KMS-11 (cell line): ENCODE measurements at regions not wholly inside any gene's neighbourhood (a gene's known extent, or its start where the extent isn't known, plus 50 kb on each side); places are given as distances from the start of the nearest gene placed in this dataset.

Experiments
- H2AFZ ChIP-seq: fragments of 200-600 bp; sonication (generic); 2 replicates; pipeline ENCODE4 v1.6.1; 2016; ENCODE audit warnings: antibody characterized with exemption, mixed run types, low read depth
- H3K27ac ChIP-seq: fragments of 200-600 bp; sonication (generic); 2 replicates; pipeline ENCODE4 v1.6.1; 2016; ENCODE audit warnings: mild to moderate bottlenecking, mixed run types
- H3K27me3 ChIP-seq: fragments of 200-600 bp; sonication (generic); 2 replicates; pipeline ENCODE4 v1.6.1; 2017; ENCODE audit warnings: mild to moderate bottlenecking, low read depth, mixed run types, moderate library complexity; ENCODE audit not compliant: insufficient read depth
- H3K36me3 ChIP-seq: fragments of 200-600 bp; sonication (generic); 2 replicates; pipeline ENCODE4 v1.6.1; 2017; ENCODE audit warnings: mild to moderate bottlenecking, mixed run types; ENCODE audit not compliant: insufficient read depth
- H3K4me1 ChIP-seq: fragments of 200-600 bp; sonication (generic); 2 replicates; pipeline ENCODE4 v1.6.1; 2016; ENCODE audit warnings: mild to moderate bottlenecking, low read depth, mixed run types; ENCODE audit not compliant: poor library complexity, severe bottlenecking
- H3K4me2 ChIP-seq: fragments of 200-600 bp; sonication (generic); 2 replicates; pipeline ENCODE4 v1.7.0; 2016; ENCODE audit warnings: mild to moderate bottlenecking, mixed run types
- H3K4me3 ChIP-seq: fragments of 200-600 bp; sonication (generic); IDR thresholded peaks from 2 replicates; pipeline ENCODE4 v1.6.1; 2017; ENCODE audit warnings: low read depth, low read length, mixed read lengths; ENCODE audit not compliant: insufficient read depth
- H3K79me2 ChIP-seq: fragments of 200-600 bp; sonication (generic); 2 replicates; pipeline ENCODE4 v1.6.1; 2016; ENCODE audit warnings: low read depth, mixed run types; ENCODE audit not compliant: insufficient read depth
- H3K9ac ChIP-seq: fragments of 200-600 bp; sonication (generic); 2 replicates; pipeline ENCODE4 v1.6.1; 2016; ENCODE audit warnings: mild to moderate bottlenecking, mixed run types
- H4K20me1 ChIP-seq: fragments of 200-600 bp; sonication (generic); 2 replicates; pipeline ENCODE4 v1.6.1; 2016; ENCODE audit warnings: mild to moderate bottlenecking, mixed run types; ENCODE audit not compliant: insufficient read depth
- TF ChIP-seq, protein P1 (sequence below): fragments of 200-600 bp; sonication (generic); conservative IDR thresholded peaks from 2 replicates; pipeline ENCODE4 v1.6.1; 2017; ENCODE audit warnings: low read depth, mild to moderate bottlenecking, antibody characterized with exemption, low read length, moderate library complexity, mixed read lengths

DNA sequence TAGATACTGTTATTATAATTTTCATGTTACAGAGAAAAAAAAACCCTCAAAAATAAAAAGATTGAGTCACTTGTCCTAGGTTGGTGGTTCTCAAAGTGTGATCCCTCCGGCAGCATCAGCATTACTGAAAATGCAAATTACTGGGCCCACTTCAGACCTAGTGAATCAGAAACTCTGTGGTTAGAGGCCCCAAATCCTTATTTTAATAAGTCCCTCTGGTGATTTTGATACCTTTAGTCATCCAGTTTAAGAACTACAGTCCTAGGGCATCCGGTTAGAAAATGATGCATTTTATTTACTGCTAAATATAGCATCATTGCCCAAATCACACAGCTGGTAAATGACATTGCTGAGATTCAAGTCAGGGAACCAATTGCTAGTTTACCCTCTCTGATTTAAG, 203.7 kb upstream of the RUNX1 start:
- Histone ChIP-seq H2AFZ (no peak overlapping the region), H3K36me3 (no peaks in the 10 kb centered on the region), H3K4me1 (peaks cover 42% of the 10 kb centered on the region)

GRCh38 chr21:35249636-35250035, 200.5 kb upstream of the RUNX1 start:
- TF ChIP-seq, protein P1, sequence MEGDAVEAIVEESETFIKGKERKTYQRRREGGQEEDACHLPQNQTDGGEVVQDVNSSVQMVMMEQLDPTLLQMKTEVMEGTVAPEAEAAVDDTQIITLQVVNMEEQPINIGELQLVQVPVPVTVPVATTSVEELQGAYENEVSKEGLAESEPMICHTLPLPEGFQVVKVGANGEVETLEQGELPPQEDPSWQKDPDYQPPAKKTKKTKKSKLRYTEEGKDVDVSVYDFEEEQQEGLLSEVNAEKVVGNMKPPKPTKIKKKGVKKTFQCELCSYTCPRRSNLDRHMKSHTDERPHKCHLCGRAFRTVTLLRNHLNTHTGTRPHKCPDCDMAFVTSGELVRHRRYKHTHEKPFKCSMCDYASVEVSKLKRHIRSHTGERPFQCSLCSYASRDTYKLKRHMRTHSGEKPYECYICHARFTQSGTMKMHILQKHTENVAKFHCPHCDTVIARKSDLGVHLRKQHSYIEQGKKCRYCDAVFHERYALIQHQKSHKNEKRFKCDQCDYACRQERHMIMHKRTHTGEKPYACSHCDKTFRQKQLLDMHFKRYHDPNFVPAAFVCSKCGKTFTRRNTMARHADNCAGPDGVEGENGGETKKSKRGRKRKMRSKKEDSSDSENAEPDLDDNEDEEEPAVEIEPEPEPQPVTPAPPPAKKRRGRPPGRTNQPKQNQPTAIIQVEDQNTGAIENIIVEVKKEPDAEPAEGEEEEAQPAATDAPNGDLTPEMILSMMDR, result no peak
- no peak overlapping the region for H3K4me2 ChIP-seq
- no peak overlapping the region for H2AFZ ChIP-seq
- H3K4me3 ChIP-seq, result no peak overlapping the region
- no peaks in the 10 kb centered on the region for H3K79me2 ChIP-seq
- no peak overlapping the region for H3K27ac ChIP-seq
- no peaks in the 10 kb centered on the region for H3K36me3 ChIP-seq
- H4K20me1 ChIP-seq, result no peaks in the 10 kb centered on the region
- no peaks in the 10 kb centered on the region for H3K27me3 ChIP-seq
- H3K9ac ChIP-seq, result no peak overlapping the region
- peaks cover 23% of the 10 kb centered on the region for H3K4me1 ChIP-seq

More for the DNA sequence above, 203.7 kb upstream of the RUNX1 start:
- H3K4me3 ChIP-seq, result no peak overlapping the region
- TF ChIP-seq, protein P1, result no peak
- no peaks in the 10 kb centered on the region for H3K27me3 ChIP-seq
- H3K79me2 ChIP-seq, result no peaks in the 10 kb centered on the region
- H3K4me2 ChIP-seq, result peak overlapping the region; percentile 35
- H3K9ac ChIP-seq, result no peak overlapping the region
- H3K27ac ChIP-seq, result no peak overlapping the region
- H4K20me1 ChIP-seq, result no peaks in the 10 kb centered on the region

DNA sequence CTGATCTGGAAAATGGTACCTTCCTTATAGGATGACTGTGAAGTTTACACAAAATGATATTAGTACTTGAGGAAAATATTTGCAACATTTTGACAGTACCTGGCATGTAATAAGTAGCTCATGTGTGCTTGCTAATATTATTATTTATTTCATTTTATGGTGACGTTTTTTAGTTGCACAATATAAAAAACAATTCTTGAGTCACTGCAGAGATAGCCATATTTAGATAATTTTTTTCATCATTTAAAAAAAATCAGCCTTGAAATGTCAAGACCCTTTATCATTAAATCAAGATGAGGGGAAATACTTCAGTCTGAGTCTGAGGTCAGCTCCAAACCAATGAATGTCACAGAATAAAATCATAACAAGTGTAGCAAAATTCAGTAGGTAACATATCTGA, 196.8 kb upstream of the RUNX1 start:
- Histone ChIP-seq H3K4me1 (peaks cover 5% of the 10 kb centered on the region), H3K4me3 (no peak overlapping the region), H3K36me3 (no peaks in the 10 kb centered on the region), H3K27ac (no peak overlapping the region), H3K4me2 (no peak overlapping the region), H2AFZ (no peak overlapping the region), H3K27me3 (no peaks in the 10 kb centered on the region), H3K9ac (no peak overlapping the region), H4K20me1 (no peaks in the 10 kb centered on the region), H3K79me2 (no peaks in the 10 kb centered on the region)
- TF ChIP-seq, protein P1, result no peak

- TF ChIP-seq, protein P1, result no peak
- Histone ChIP-seq H3K79me2 (no peaks in the 10 kb centered on the region), H3K27ac (no peak overlapping the region), H4K20me1 (no peaks in the 10 kb centered on the region), H3K4me1 (peaks cover 5% of the 10 kb centered on the region), H3K27me3 (no peaks in the 10 kb centered on the region), H3K9ac (no peak overlapping the region), H3K36me3 (no peaks in the 10 kb centered on the region), H2AFZ (no peak overlapping the region), H3K4me2 (no peak overlapping the region), H3K4me3 (no peak overlapping the region)
Observed at GRCh38 chr21:35244514-35244913, 195.4 kb upstream of the RUNX1 start.
